Sigmoid colon (tissue), 6 donors: ENCODE measurements at regions not wholly inside any gene's neighbourhood (a gene's known extent, or its start where the extent isn't known, plus 50 kb on each side); places are given as distances from the start of the nearest gene placed in this dataset.

ENCODE experiments used
- DNase-seq: peaks from one replicate; pipeline ENCODE4 v3.0.0-alpha.2; 2019
- H3K27ac ChIP-seq, 4 donors: fragments of 200-600 bp; sonication (generic); one replicate each; pipeline ENCODE4 v1.5.1; 2016 to 2019; ENCODE audit warnings: mild to moderate bottlenecking in 1 of 4
- H3K27me3 ChIP-seq, 3 donors: fragments of 200-600 bp; sonication (generic); one replicate each; pipeline ENCODE4 v1.5.1; 2019; ENCODE audit warnings: mild to moderate bottlenecking in 1 of 3
- H3K36me3 ChIP-seq, 4 donors: fragments of 200-600 bp; sonication (generic); one replicate each; pipeline ENCODE4 v1.5.1; 2016 to 2019
- H3K4me1 ChIP-seq, 4 donors: fragments of 200-600 bp; sonication (generic); one replicate each; pipeline ENCODE4 v1.5.1; 2017 to 2019
- H3K4me3 ChIP-seq, 4 donors: fragments of 200-600 bp; sonication (generic); one replicate each; pipeline ENCODE4 v1.5.1; 2017 to 2019; ENCODE audit warnings: mild to moderate bottlenecking in 2 of 4, moderate library complexity in 1 of 4
- H3K9me3 ChIP-seq, 4 donors: fragments of 200-600 bp in 3 of 4; sonication (generic) in 3 of 4; one replicate each; pipeline versions ENCODE4 v1.5.1 to v1.6.1; 2013 to 2019
- EP300 ChIP-seq, 4 donors: sonication (generic); formaldehyde crosslinking; IDR thresholded peaks; one replicate each; pipeline ENCODE4 v1.6.1; 2017; ENCODE audit warnings: antibody characterized with exemption in 4 of 4
- POLR2A ChIP-seq, 2 donors: fragments of 450-650 bp; IDR thresholded peaks; one replicate each; pipeline ENCODE4 v1.6.1; 2016; ENCODE audit warnings: antibody characterized with exemption in 2 of 2, mild to moderate bottlenecking in 2 of 2, moderate library complexity in 2 of 2
- POLR2AphosphoS5 ChIP-seq, 4 donors: sonication (generic); formaldehyde crosslinking; IDR thresholded peaks; one replicate each; pipeline ENCODE4 v1.6.1; 2017; ENCODE audit warnings: antibody characterized with exemption in 4 of 4
- WGBS, 2 donors: extraction: QIAGEN DNeasy Blood & Tissue Kit; methylation state at CpG; one replicate each; pipeline ENCODE4 v1.1.7; 2013; 5-methylcytosine and 5-hydroxymethylcytosine counted together
- intact Hi-C: fragments of 100-400 bp; cut with DNase I; formaldehyde crosslinking; loops from one replicate; pipeline ENCODE4 v1.15.1; 2023
- TF ChIP-seq, protein P1 (sequence below), 4 experiments: fragments of 450-650 bp in 3 of 4; fragments of 200-600 bp in 1 of 4; IDR thresholded peaks; one replicate each; pipeline ENCODE4 v1.5.1; 2016 to 2019; ENCODE audit warnings: antibody characterized with exemption in 4 of 4, mild to moderate bottlenecking in 3 of 4, moderate library complexity in 2 of 4
- donor health status: healthy with polysubstance abuse.
- donor health status: healthy.

DNA sequence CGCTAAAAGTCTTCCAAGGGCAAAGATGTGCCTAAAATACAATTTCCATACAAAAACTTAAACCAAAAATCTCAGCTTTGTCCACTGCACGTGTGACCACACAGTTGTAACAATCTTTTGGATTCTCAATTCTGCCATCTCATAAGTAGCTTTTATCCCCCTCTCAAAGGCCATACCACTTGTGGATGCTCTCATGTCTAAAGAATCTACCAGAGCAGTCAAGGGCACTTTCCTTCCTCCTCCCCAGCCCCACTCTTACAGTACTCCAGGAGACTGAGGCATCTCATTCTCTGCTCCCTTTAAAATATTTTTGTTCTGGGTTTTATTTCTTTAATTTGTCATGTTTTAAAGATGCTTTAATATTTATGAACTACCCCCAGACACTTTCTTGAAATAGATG, 102.3 kb upstream of the PFN2 start:
- Histone ChIP-seq H3K36me3 (no peaks in the 10 kb centered on the region), H3K9me3 (no peaks in the 10 kb centered on the region), H3K4me1 (peaks cover 0 to 14% (median 11%) of the 10 kb centered on the region in 4 donors), H3K27ac (no peak overlapping the region), H3K4me3 (no peak overlapping the region), H3K27me3 (no peaks in the 10 kb centered on the region)
- DNase-seq: no peak
- TF ChIP-seq EP300 (IDR thresholded peaks at IDR 0.05) (no peak), POLR2A (IDR thresholded peaks at IDR 0.05) (no peak), POLR2AphosphoS5 (IDR thresholded peaks at IDR 0.05) (no peak)
- TF ChIP-seq, protein P1, sequence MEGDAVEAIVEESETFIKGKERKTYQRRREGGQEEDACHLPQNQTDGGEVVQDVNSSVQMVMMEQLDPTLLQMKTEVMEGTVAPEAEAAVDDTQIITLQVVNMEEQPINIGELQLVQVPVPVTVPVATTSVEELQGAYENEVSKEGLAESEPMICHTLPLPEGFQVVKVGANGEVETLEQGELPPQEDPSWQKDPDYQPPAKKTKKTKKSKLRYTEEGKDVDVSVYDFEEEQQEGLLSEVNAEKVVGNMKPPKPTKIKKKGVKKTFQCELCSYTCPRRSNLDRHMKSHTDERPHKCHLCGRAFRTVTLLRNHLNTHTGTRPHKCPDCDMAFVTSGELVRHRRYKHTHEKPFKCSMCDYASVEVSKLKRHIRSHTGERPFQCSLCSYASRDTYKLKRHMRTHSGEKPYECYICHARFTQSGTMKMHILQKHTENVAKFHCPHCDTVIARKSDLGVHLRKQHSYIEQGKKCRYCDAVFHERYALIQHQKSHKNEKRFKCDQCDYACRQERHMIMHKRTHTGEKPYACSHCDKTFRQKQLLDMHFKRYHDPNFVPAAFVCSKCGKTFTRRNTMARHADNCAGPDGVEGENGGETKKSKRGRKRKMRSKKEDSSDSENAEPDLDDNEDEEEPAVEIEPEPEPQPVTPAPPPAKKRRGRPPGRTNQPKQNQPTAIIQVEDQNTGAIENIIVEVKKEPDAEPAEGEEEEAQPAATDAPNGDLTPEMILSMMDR (IDR thresholded peaks at IDR 0.05): no peak
- 86 to 89% methylated on average over 2 of the region's 2 CpGs for WGBS, 2 donors
- intact Hi-C loops: no loop called here

DNA sequence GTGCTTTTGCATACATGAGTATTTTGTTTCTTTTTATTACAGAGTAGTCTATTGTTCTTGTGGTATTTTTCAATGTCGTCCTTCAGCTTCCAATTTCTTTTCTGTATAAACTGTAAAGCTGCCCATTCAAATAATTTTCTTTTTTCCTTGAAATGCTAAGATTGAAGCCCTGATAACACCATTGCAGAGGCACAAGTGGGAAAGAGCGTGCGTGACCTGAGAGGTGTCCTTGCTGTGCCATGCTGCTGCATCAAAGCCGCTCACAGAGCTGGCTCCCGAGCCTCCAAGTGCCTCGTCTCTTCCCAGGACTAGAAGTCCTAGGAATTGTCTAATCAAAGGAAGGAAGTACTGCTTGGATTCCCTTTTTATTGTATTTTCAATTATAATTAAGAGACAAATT, 101.9 kb upstream of the PFN2 start:
- H3K4me3 ChIP-seq: no peak overlapping the region
- peak overlapping the region in 1 of 4 donors; percentile 14 for H3K27ac ChIP-seq
- 91 to 94% methylated on average over 6 of the region's 6 CpGs for WGBS, 2 donors
- no peaks in the 10 kb centered on the region for H3K27me3 ChIP-seq
- H3K36me3 ChIP-seq: no peaks in the 10 kb centered on the region
- no peak for TF ChIP-seq POLR2A (IDR thresholded peaks at IDR 0.05)
- no peak for TF ChIP-seq EP300 (IDR thresholded peaks at IDR 0.05)
- TF ChIP-seq, protein P1 (IDR thresholded peaks at IDR 0.05): no peak
- TF ChIP-seq POLR2AphosphoS5 (IDR thresholded peaks at IDR 0.05): no peak
- intact Hi-C loops: no loop called here
- H3K4me1 ChIP-seq: peaks cover 0 to 14% (median 11%) of the 10 kb centered on the region in 4 donors
- no peak for DNase-seq
- no peaks in the 10 kb centered on the region for H3K9me3 ChIP-seq

DNA sequence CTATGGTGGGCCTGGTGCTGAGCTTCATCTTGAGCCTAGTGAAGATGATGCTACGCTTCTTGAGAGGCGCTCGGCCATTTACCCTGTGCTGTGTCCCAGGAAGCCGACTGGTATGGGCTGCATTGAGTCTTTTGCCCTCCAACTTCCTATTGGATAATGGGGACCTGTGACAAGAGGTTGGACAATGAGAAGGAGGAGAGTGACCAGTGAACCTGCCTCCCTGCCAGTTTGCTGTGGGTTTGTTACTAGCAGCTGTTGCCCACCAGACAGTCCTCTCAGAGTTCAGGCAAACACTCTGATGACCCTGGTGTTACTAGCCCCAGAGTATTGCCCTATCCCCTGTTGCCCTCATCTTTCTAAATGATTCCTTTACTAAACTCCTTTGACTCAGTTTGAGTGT, 99.6 kb upstream of the PFN2 start:
- no peak for DNase-seq
- 92 to 93% methylated on average over 4 of the region's 4 CpGs for WGBS, 2 donors
- no peak overlapping the region for H3K27ac ChIP-seq
- no peaks in the 10 kb centered on the region for H3K9me3 ChIP-seq
- no peaks in the 10 kb centered on the region for H3K27me3 ChIP-seq
- TF ChIP-seq, protein P1 (IDR thresholded peaks at IDR 0.05): no peak
- TF ChIP-seq POLR2AphosphoS5 (IDR thresholded peaks at IDR 0.05) (no peak), EP300 (IDR thresholded peaks at IDR 0.05) (no peak), POLR2A (IDR thresholded peaks at IDR 0.05) (no peak)
- H3K4me1 ChIP-seq: peaks cover 0 to 14% (median 11%) of the 10 kb centered on the region in 4 donors
- H3K36me3 ChIP-seq: no peaks in the 10 kb centered on the region
- intact Hi-C loops: no loop called here
- no peak overlapping the region for H3K4me3 ChIP-seq

DNA sequence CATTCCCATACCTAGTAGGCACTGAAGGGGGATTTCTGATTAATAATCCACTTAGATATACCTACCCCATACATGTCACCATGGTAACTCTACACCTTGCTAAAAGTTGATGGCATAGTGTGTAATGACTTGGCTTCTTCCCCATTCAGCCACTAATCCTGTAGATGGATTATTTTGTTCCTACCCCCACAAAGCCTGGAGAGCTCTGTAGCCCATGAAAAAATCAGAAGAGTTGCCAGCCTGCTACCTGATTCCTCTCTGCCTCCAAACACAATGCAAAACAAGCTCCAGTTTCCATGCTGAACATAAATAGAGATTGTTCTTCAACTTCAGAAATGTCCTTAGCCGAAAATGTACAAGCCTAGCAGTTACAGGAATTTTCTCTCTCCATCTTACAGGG, 98.9 kb upstream of the PFN2 start:
- Histone ChIP-seq H3K36me3 (no peaks in the 10 kb centered on the region), H3K27me3 (no peaks in the 10 kb centered on the region), H3K9me3 (no peaks in the 10 kb centered on the region), H3K4me3 (no peak overlapping the region), H3K4me1 (peaks cover 0 to 14% (median 11%) of the 10 kb centered on the region in 4 donors), H3K27ac (no peak overlapping the region)
- no peak for DNase-seq
- 42 to 92% methylated on average over 1 of the region's 1 CpG for WGBS, 2 donors
- TF ChIP-seq EP300 (IDR thresholded peaks at IDR 0.05): no peak
- no peak for TF ChIP-seq POLR2AphosphoS5 (IDR thresholded peaks at IDR 0.05)
- TF ChIP-seq, protein P1 (IDR thresholded peaks at IDR 0.05): no peak
- TF ChIP-seq POLR2A (IDR thresholded peaks at IDR 0.05): no peak
- intact Hi-C loops: no loop called here

DNA sequence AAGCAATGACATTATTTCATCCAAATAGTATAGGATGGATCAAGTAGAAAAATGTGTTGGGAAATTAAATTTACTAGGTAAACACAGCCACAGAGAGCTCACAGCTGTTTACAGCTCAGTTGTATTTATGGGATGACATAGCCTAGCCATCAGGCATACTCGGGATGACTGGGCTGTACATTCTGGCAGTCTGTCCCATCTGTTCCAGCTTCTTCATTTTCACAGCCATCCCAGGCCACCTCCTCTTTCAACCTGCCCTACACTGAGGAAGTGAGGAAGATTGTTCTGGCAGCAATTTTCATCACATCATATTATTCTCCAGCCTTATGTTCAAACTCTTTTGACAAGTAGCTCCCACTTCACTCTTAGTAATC, 98.4 kb upstream of the PFN2 start:
- Histone ChIP-seq H3K27me3 (no peaks in the 10 kb centered on the region), H3K36me3 (no peaks in the 10 kb centered on the region), H3K4me1 (peaks cover 0 to 14% (median 11%) of the 10 kb centered on the region in 4 donors), H3K27ac (no peak overlapping the region), H3K4me3 (no peak overlapping the region), H3K9me3 (no peaks in the 10 kb centered on the region)
- no peak for DNase-seq
- TF ChIP-seq, protein P1 (IDR thresholded peaks at IDR 0.05): no peak
- TF ChIP-seq POLR2A (IDR thresholded peaks at IDR 0.05): no peak
- no peak for TF ChIP-seq POLR2AphosphoS5 (IDR thresholded peaks at IDR 0.05)
- TF ChIP-seq EP300 (IDR thresholded peaks at IDR 0.05): no peak
- WGBS, 2 donors: 19 to 49% methylated on average over 1 of the region's 1 CpG
- intact Hi-C loops: no loop called here
